ENCODE measurements at regions not wholly inside any gene's neighbourhood (a gene's known extent, or its start where the extent isn't known, plus 50 kb on each side); places are given as distances from the start of the nearest gene placed in this dataset.

DNA sequence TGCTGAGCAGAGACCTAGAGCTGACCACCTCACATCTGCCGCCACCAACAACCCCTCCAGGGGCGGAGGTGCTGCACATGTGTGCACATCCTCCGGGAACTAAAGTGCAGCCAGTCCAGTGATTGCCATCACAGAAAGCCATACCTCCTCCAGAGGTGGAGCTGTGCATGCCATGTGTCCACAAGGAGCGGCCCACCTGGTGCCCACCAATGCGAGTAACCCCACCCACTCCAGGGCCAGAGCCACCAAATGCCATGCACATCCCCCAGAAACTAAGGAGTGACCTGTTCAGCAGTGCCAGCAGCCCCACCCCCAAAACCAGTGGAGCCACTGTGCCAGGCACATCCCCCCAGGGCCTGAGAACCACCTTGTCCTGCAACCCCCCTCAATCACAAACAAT lies 557.9 kb downstream of the UQCRFS1 start:
- H3T11ph ChIP-seq (ENCODE audit: low read length), result no peak overlapping the region
- no peak overlapping the region for H2BK12ac ChIP-seq (ENCODE audit: insufficient read length, low read depth, low read length)
- H3K9me3 ChIP-seq (ENCODE audit: control insufficient read depth, low read depth, low read length), result no peaks in the 10 kb centered on the region
- no peak overlapping the region for H4K8ac ChIP-seq (replicated peaks; ENCODE audit: insufficient read length, low read depth, low read length)
- no peak overlapping the region for H2AK5ac ChIP-seq (ENCODE audit: insufficient read length, low read length)
- no peaks in the 10 kb centered on the region for H3K79me1 ChIP-seq (ENCODE audit: insufficient read depth, low read depth, low read length, poor library complexity, severe bottlenecking)
- no peak overlapping the region for H2AFZ ChIP-seq (ENCODE audit: low read length)
- H3K9ac ChIP-seq (ENCODE audit: extremely low read depth, insufficient read length, low read length), result no peak overlapping the region
- H3K9me3 Mint-ChIP-seq, result peaks cover 0 to 13% of the 10 kb centered on the region in 2 experiments; a peak in 4 of 5 replicates
- DNase-seq, result no peak
- H3K79me2 ChIP-seq (ENCODE audit: insufficient read depth, low read length), result no peaks in the 10 kb centered on the region
- H4K91ac ChIP-seq (ENCODE audit: insufficient read length, low read depth, low read length), result no peak overlapping the region
- H4K5ac ChIP-seq (ENCODE audit: insufficient read length, low read depth, low read length), result no peak overlapping the region
- no peaks in the 10 kb centered on the region for H4K20me1 ChIP-seq (ENCODE audit: control insufficient read depth, insufficient read depth, insufficient read length)
- H3K23ac ChIP-seq (ENCODE audit: insufficient read length, low read depth, low read length), result no peak overlapping the region
- H3K27me3 ChIP-seq (ENCODE audit: insufficient read depth, low read length), result no peaks in the 10 kb centered on the region
- no peak overlapping the region for H2BK5ac ChIP-seq (ENCODE audit: insufficient read length, low read length)
- H3K27ac ChIP-seq (ENCODE audit: insufficient read length, low read depth, low read length), result no peak overlapping the region
- H3K36me3 Mint-ChIP-seq (ENCODE audit: insufficient read depth in 1 of 3, low read depth in 3 of 3), result no peaks in the 10 kb centered on the region
- H3K4me1 ChIP-seq (ENCODE audit: insufficient read depth, low read length), result 0 out of 2 replicates have a peak, but pooled peaks cover 2% of the 10 kb centered on the region
- H3K56ac ChIP-seq (ENCODE audit: insufficient read length, low read depth, low read length), result no peak overlapping the region
- WGBS (ENCODE audit: extremely low coverage, insufficient read length, low lambda C conversion rate), result no CpG with 5 or more reads among the region's 5 CpGs
- H3K14ac ChIP-seq (ENCODE audit: insufficient read depth, low read length), result peak overlapping the region; percentile 18; the same call in 1 of the 2 replicates
- H3K18ac ChIP-seq (ENCODE audit: insufficient read length, low read depth, low read length), result no peak overlapping the region
- no peak overlapping the region for H2BK20ac ChIP-seq (ENCODE audit: low read depth, low read length, poor library complexity, severe bottlenecking)
- no peak overlapping the region for H3K4ac ChIP-seq (ENCODE audit: low read depth, low read length)
- H3K27ac Mint-ChIP-seq, result no peak overlapping the region
- H3K23me2 ChIP-seq (ENCODE audit: insufficient read length, low read depth, low read length, poor library complexity, severe bottlenecking), result no peaks in the 10 kb centered on the region
- H3K4me3 Mint-ChIP-seq, result no peak overlapping the region
- no peak overlapping the region for H3K4me2 ChIP-seq (ENCODE audit: insufficient read depth, insufficient read length, low read length)
- no peak overlapping the region for H2BK120ac ChIP-seq (ENCODE audit: low read depth, low read length, poor library complexity, severe bottlenecking)
- TF ChIP-seq, protein P1, sequence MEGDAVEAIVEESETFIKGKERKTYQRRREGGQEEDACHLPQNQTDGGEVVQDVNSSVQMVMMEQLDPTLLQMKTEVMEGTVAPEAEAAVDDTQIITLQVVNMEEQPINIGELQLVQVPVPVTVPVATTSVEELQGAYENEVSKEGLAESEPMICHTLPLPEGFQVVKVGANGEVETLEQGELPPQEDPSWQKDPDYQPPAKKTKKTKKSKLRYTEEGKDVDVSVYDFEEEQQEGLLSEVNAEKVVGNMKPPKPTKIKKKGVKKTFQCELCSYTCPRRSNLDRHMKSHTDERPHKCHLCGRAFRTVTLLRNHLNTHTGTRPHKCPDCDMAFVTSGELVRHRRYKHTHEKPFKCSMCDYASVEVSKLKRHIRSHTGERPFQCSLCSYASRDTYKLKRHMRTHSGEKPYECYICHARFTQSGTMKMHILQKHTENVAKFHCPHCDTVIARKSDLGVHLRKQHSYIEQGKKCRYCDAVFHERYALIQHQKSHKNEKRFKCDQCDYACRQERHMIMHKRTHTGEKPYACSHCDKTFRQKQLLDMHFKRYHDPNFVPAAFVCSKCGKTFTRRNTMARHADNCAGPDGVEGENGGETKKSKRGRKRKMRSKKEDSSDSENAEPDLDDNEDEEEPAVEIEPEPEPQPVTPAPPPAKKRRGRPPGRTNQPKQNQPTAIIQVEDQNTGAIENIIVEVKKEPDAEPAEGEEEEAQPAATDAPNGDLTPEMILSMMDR (conservative IDR thresholded peaks at IDR 0.05), result no peak
- H3K27me3 Mint-ChIP-seq (ENCODE audit: low read depth), result peaks cover 4% of the 10 kb centered on the region; the same call in 1 of the 2 replicates
- peaks cover 6 to 8% of the 10 kb centered on the region in 2 experiments for H3K4me1 Mint-ChIP-seq
- H2BK15ac ChIP-seq (ENCODE audit: low read depth, low read length), result no peak overlapping the region
